ENCODE measurements at regions not wholly inside any gene's neighbourhood (a gene's known extent, or its start where the extent isn't known, plus 50 kb on each side); places are given as distances from the start of the nearest gene placed in this dataset.
A peak's percentile ranks its signal among the peaks of the same experiment; 100 is the strongest.

- no peak overlapping the region for H3K27ac Mint-ChIP-seq
- no peaks in the 10 kb centered on the region for H3K36me3 Mint-ChIP-seq
- DNase-seq, result no peak
- no peak overlapping the region for H3K4me3 Mint-ChIP-seq
- peaks cover 7 to 15% (median 15%) of the 10 kb centered on the region in 3 donors for H3K27me3 Mint-ChIP-seq (ENCODE audit: low read depth in 3 of 3)
- peaks cover 0 to 1% (median 0%) of the 10 kb centered on the region in 6 donors for H3K9me3 Mint-ChIP-seq
- peaks cover 8 to 13% of the 10 kb centered on the region in 2 donors for H3K4me1 Mint-ChIP-seq
Measured at GRCh38 chr6:19988555-19988954, 151.4 kb downstream of the ID4 start.

- Mint-ChIP-seq H3K9me3 (peaks cover 0 to 3% (median 0%) of the 10 kb centered on the region in 6 donors), H3K36me3 (no peaks in the 10 kb centered on the region)
Measured at GRCh38 chr6:19991176-19991575, 154.0 kb downstream of the ID4 start.

DNA sequence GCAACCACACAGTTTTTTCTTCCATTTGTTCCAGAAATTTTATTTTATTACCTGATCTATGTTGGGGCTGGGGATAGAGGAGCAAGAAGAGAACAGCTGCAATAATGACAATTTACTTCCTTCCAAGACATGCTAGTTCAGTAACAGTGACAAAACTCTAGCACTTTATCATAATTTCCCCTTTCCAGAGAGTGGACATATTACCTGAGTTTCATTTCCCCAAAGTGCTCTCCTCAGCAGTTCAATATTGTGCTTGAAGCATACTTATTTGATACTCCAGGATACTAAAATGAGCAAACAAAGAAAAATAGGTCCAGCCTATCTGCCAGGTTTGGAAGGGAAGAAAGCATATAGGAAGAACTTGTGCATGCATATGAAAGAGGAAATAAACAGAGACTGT, 157.7 kb downstream of the ID4 start:
- peaks cover 5 to 23% (median 9%) of the 10 kb centered on the region in 3 donors for H3K27me3 Mint-ChIP-seq (ENCODE audit: low read depth in 3 of 3)

More at GRCh38 chr6:19991176-19991575, 154.0 kb downstream of the ID4 start:
- peaks cover 8 to 13% of the 10 kb centered on the region in 2 donors for H3K4me1 Mint-ChIP-seq
- peaks cover 12 to 21% (median 15%) of the 10 kb centered on the region in 3 donors for H3K27me3 Mint-ChIP-seq (ENCODE audit: low read depth in 3 of 3)
- DNase-seq, result peak; percentile 12 to 40 (median 23)
- no peak overlapping the region for H3K27ac Mint-ChIP-seq
- peak overlapping the region in 1 of 5 donors; percentile 59 for H3K4me3 Mint-ChIP-seq

DNA sequence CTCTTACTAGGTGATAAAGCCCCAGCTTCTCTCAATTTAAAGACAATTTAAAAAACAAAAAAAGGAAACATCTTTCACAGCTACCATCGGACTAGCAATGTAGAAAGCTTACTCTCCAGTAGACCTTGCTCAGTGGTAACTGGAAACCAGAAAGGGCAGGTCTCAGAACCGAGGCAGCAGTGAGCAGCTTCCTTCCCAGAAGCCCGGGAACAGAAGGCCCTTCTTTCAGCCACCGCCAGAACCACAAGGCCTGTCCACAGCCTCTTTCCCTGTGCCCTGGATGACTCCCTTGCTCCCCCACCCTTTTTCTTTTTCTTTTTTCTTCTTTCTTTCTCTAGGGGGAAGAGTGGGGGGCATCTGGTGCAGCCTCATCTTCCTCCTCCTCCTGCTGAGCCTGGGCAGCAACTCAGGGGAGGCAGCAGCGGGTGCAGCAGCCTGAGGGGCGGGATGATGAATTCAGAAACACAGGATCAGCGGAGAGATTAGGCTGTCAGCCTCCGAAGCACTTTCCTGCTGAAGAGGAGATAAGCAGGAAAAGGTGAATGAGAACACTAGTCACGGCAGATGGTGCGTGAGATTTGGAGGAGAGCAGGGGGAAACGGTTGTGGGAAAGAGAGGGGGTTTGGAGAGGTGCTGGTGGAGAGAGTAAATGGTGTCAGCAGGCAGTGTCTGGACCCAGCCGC, 158.5 kb downstream of the ID4 start:
- H3K9me3 Mint-ChIP-seq, result peaks cover 0 to 5% (median 0%) of the 10 kb centered on the region in 6 donors
- H3K27ac Mint-ChIP-seq, result no peak overlapping the region
- no peak overlapping the region for H3K4me3 Mint-ChIP-seq
- H3K27me3 Mint-ChIP-seq (ENCODE audit: low read depth in 3 of 3), result peaks cover 5 to 23% (median 9%) of the 10 kb centered on the region in 3 donors
- H3K36me3 Mint-ChIP-seq, result peaks cover 0 to 4% (median 3%) of the 10 kb centered on the region in 3 donors
- H3K4me1 Mint-ChIP-seq, result peaks cover 10% of the 10 kb centered on the region in 2 donors
- no peak for DNase-seq

More for the DNA sequence above, 157.7 kb downstream of the ID4 start:
- Mint-ChIP-seq H3K36me3 (peaks cover 0 to 4% (median 2%) of the 10 kb centered on the region in 3 donors), H3K27ac (no peak overlapping the region), H3K4me1 (peaks cover 11 to 13% of the 10 kb centered on the region in 2 donors), H3K9me3 (peaks cover 0 to 5% (median 0%) of the 10 kb centered on the region in 6 donors), H3K4me3 (no peak overlapping the region)
- no peak for DNase-seq

DNA sequence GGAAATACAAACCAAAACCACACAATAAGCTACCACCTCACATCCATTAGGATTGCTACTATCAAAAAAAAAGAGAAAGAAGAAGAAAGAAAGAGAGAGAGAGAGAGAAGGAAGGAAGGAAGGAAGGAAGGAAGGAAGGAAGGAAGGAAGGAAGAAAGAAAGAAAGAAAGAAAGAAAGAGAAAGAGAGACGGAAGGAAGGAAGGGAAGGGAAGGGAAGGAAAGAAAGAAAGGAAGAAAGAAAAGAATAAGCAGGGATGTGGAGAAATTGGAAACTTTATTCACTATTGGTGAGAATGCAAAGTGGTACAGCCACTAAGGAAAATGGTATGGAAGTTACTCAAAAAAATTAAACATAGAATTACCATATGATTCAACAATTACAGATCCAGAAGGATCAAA, 159.9 kb downstream of the ID4 start:
- Mint-ChIP-seq H3K4me3 (no peak overlapping the region), H3K36me3 (peaks cover 0 to 4% (median 3%) of the 10 kb centered on the region in 3 donors), H3K4me1 (peaks cover 0 to 3% of the 10 kb centered on the region in 2 donors), H3K27ac (no peak overlapping the region), H3K27me3 (ENCODE audit: low read depth in 3 of 3) (peaks cover 5 to 23% (median 9%) of the 10 kb centered on the region in 3 donors), H3K9me3 (peaks cover 0 to 4% (median 0%) of the 10 kb centered on the region in 6 donors)
- DNase-seq, result no peak

GRCh38 chr6:19998541-19998940, 161.4 kb downstream of the ID4 start:
- H3K9me3 Mint-ChIP-seq, result peaks cover 0 to 7% (median 0%) of the 10 kb centered on the region in 6 donors
- H3K27me3 Mint-ChIP-seq (ENCODE audit: low read depth in 3 of 3), result peaks cover 4 to 23% (median 5%) of the 10 kb centered on the region in 3 donors
- H3K27ac Mint-ChIP-seq, result no peak overlapping the region

DNA sequence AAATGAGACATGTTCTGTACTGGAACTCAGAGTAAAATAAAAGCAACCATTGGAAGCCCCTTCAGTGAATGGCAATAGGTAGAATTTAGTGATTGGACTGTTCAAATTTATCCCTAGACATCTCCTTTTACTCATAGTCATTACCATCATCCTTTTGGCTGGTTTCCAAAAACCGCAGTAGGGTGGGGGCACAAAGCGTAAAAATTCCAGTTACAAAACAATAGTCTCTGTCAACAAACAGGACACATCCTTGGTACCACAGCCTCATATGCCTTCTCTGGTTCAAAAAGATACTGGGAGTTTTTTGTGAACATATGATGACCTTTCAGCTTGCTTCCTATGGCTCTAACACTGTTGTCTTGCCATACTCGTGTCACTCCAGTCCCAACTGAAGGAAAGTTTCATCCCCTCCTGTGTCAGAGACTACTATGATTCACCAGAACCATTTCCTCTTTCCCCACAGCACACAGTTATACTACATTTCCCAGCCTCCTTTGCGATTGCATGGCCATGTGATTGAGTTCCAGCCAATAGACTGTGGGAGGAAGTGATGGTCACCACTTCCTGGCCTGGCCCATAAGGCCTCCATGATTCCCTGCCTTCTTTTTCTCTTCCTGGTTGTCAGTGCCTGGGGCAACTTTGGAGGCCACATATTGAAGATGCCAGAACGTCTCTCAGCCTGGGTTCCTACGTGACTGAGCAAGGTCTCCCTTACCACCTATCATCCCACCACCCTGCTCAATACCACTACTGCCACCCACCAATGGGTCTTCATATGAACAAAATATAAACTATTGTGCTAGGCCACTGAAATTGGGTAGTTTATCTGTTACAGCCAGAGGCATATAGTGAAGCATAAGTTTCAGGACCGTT, 162.4 kb downstream of the ID4 start:
- Mint-ChIP-seq H3K4me3 (no peak overlapping the region), H3K36me3 (peaks cover 0 to 4% (median 3%) of the 10 kb centered on the region in 3 donors), H3K4me1 (peaks cover 0 to 3% of the 10 kb centered on the region in 2 donors), H3K27me3 (ENCODE audit: low read depth in 3 of 3) (peaks cover 0 to 19% (median 4%) of the 10 kb centered on the region in 3 donors), H3K9me3 (peaks cover 0 to 7% (median 0%) of the 10 kb centered on the region in 6 donors), H3K27ac (no peak overlapping the region)
- DNase-seq, result no peak

More at GRCh38 chr6:19998541-19998940, 161.4 kb downstream of the ID4 start:
- DNase-seq, result no peak
- Mint-ChIP-seq H3K4me1 (peaks cover 0 to 3% of the 10 kb centered on the region in 2 donors), H3K36me3 (peaks cover 0 to 4% (median 3%) of the 10 kb centered on the region in 3 donors), H3K4me3 (no peak overlapping the region)

DNA sequence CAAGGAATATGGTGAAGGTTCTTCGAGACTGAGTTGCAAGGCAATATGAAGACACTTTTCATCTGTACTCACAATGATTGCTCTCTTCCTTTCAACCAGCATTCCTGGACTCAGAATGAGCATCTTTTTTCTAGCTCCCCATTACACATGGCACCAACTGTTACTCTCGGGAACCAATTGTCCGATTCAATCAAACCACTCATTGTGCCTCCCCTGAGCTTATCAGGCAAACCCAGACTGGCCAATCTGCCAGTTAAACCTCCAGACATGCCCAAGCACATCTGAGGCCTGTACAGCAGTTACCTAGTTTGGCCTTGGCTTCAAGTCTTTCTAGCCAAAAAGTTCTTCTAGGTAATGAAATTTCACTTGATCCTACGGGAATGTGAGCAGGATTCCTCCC, 164.1 kb downstream of the ID4 start:
- Mint-ChIP-seq H3K9me3 (peaks cover 0 to 6% (median 0%) of the 10 kb centered on the region in 6 donors), H3K36me3 (peaks cover 0 to 4% (median 3%) of the 10 kb centered on the region in 3 donors), H3K4me1 (peaks cover 0 to 3% of the 10 kb centered on the region in 2 donors), H3K27ac (no peak overlapping the region), H3K27me3 (ENCODE audit: low read depth in 3 of 3) (peaks cover 2 to 8% (median 2%) of the 10 kb centered on the region in 3 donors), H3K4me3 (no peak overlapping the region)
- DNase-seq, result no peak

GRCh38 chr6:20006037-20006436, 168.9 kb downstream of the ID4 start:
- H3K36me3 Mint-ChIP-seq, result no peaks in the 10 kb centered on the region
- no peak for DNase-seq
- no peaks in the 10 kb centered on the region for H3K4me1 Mint-ChIP-seq
- no peak overlapping the region for H3K4me3 Mint-ChIP-seq
- peaks cover 4 to 10% (median 4%) of the 10 kb centered on the region in 3 donors for H3K27me3 Mint-ChIP-seq (ENCODE audit: low read depth in 3 of 3)
- peaks cover 0 to 3% (median 0%) of the 10 kb centered on the region in 6 donors for H3K9me3 Mint-ChIP-seq
- H3K27ac Mint-ChIP-seq, result no peak overlapping the region

GRCh38 chr6:20008131-20008530, 171.0 kb downstream of the ID4 start:
- Mint-ChIP-seq H3K9me3 (no peaks in the 10 kb centered on the region), H3K27ac (no peak overlapping the region), H3K4me3 (no peak overlapping the region), H3K27me3 (ENCODE audit: low read depth in 3 of 3) (peaks cover 5 to 16% (median 10%) of the 10 kb centered on the region in 3 donors), H3K36me3 (no peaks in the 10 kb centered on the region), H3K4me1 (no peaks in the 10 kb centered on the region)
- no peak for DNase-seq

DNA sequence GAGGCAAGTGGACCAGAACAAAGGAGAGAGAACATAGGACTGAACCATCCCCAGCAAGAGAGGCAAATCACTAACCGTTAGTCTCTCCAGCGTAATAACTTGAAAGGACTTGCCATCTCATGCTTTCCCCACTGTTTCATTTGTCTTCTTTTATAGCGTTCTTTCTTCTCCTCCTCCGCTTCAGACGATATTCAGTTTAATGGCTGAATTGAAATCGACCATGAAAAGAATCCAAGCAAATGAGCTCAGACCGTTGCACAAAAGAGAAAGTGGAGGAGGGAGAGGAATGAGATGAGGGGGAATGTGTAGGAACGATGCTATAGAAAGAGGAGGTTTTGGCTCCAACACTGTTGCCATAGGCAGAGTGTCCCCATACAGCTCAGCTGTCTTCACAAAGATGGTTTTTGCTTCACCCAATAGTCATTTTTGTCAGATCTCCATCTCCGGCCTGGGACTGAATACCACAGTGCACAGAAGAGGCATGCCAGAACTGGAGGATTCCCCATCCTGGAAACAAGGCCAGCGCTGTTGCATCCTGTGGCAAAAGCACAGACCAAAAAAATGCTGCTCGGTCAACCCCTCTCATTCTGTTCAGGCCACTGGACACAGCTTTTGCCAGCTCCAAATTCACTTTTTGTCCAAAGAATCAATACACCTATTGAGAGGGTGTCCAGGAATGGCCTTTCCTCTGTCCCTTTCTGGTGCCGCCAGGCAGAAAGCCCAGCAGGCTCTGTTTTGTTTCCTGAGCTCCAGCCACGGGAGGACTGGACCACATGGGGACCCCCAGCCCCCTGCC, 176.1 kb downstream of the ID4 start:
- H3K4me3 Mint-ChIP-seq, result no peak overlapping the region
- no peak overlapping the region for H3K27ac Mint-ChIP-seq
- no peak for DNase-seq
- H3K27me3 Mint-ChIP-seq (ENCODE audit: low read depth in 3 of 3), result peaks cover 6 to 17% (median 9%) of the 10 kb centered on the region in 3 donors
- no peaks in the 10 kb centered on the region for H3K4me1 Mint-ChIP-seq
- no peaks in the 10 kb centered on the region for H3K36me3 Mint-ChIP-seq
- H3K9me3 Mint-ChIP-seq, result no peaks in the 10 kb centered on the region

- Mint-ChIP-seq H3K9me3 (no peaks in the 10 kb centered on the region), H3K4me3 (no peak overlapping the region), H3K36me3 (no peaks in the 10 kb centered on the region), H3K27ac (no peak overlapping the region), H3K4me1 (no peaks in the 10 kb centered on the region), H3K27me3 (ENCODE audit: low read depth in 3 of 3) (peaks cover 5 to 14% (median 6%) of the 10 kb centered on the region in 3 donors)
- no peak for DNase-seq
Measured at GRCh38 chr6:20014508-20014907, 177.3 kb downstream of the ID4 start.

DNA sequence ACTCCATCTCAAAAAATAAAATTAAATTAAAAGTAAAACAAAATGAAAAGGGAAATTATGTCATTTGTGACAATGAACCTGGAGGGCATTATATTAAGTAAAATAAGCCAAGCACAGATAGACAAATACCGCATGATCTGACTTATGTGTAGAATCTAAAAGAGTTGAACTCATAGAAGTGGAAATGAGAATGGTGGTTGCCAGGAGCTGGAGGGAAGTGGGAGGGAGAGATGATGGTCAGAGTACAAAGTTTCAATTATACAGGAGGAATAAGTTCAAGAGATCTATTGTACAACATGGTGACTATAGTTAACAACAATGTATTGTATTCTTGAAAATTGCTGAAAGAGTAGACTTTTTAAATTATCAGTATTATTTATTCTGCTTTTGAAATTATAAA, 183.4 kb downstream of the ID4 start:
- H3K9me3 Mint-ChIP-seq, result no peaks in the 10 kb centered on the region
- no peak overlapping the region for H3K4me3 Mint-ChIP-seq
- no peak for DNase-seq
- no peak overlapping the region for H3K27ac Mint-ChIP-seq
- H3K36me3 Mint-ChIP-seq, result no peaks in the 10 kb centered on the region
- H3K27me3 Mint-ChIP-seq (ENCODE audit: low read depth in 3 of 3), result peaks cover 7 to 14% (median 8%) of the 10 kb centered on the region in 3 donors
- H3K4me1 Mint-ChIP-seq, result peaks cover 36 to 42% of the 10 kb centered on the region in 2 donors
